SK-N-MC (cell line): ENCODE measurements at regions not wholly inside any gene's neighbourhood (a gene's known extent, or its start where the extent isn't known, plus 50 kb on each side); places are given as distances from the start of the nearest gene placed in this dataset.

Source experiments
- EZH2 ChIP-seq: fragments of 200-600 bp; sonication (generic); IDR thresholded peaks from one replicate; pipeline ENCODE4 v1.6.1; 2017; ENCODE audit warnings: antibody characterized with exemption
- FOXP2 ChIP-seq: optimal IDR thresholded peaks from 2 replicates; pipeline ENCODE3; 2011; ENCODE audit warnings: mild to moderate bottlenecking, moderate library complexity; ENCODE audit not compliant: insufficient read depth; ENCODE audit errors: extremely low read length, control extremely low read depth
- POLR2AphosphoS5 ChIP-seq: IDR thresholded peaks from 2 replicates; pipeline ENCODE4 v1.6.1; 2012; ENCODE audit warnings: mild to moderate bottlenecking, low read depth, low read length, borderline replicate concordance

DNA sequence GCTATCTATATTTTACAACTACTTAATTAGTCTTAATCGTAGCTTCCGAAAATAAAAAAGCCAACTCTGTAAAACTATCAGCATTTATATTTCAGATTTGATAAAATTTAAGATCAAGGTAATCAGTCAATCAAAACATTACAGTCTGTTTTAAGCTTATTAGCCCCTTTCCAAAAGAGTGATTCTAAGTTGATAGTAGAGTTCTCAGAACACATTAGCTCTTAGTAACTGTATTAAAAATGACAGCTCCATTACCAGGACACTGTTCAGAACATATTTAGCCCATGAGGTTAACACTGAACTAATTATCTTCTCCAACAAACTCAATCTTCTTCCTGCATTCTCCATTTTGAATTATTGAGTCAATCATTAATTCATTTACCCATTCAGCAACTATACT lies 110.3 kb upstream of the PALS2 start:
- no peak for TF ChIP-seq POLR2AphosphoS5
- TF ChIP-seq EZH2, result no peak
- TF ChIP-seq FOXP2, result no peak
